ENCODE measurements at regions not wholly inside any gene's neighbourhood (a gene's known extent, or its start where the extent isn't known, plus 50 kb on each side); places are given as distances from the start of the nearest gene placed in this dataset.

DNA sequence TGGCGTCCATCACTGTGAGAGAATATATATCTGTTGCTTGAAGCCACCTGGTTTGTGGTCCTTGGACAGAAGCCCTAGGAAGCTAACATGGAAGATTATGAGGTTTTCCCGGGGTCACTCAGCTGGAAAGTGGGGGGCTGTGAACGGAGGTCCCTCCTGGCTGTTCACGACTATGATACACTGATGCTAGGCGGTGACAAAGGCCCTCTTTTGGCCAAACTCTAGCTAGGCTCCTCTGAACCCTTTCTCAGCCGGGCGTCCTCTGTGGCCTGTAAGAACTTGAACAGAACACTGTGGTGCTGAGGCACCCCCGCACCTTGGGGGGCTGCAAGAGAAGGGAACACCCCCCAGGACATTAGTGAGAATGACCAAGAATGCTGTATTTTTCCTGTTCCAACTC, 164.6 kb downstream of the TFCP2L1 start:
- Histone ChIP-seq H3K27me3 (no peaks in the 10 kb centered on the region), H3K36me3 (no peaks in the 10 kb centered on the region), H3K9me3 (no peaks in the 10 kb centered on the region), H3K4me3 (no peak overlapping the region), H3K27ac (no peak overlapping the region), H3K4me1 (no peaks in the 10 kb centered on the region)
- intact Hi-C loops (cut with DNase I; ENCODE audit: low total_unique reads), result no loop called here
- in situ Hi-C loops (cut with MboI; ENCODE audit: low pct_ligation_motif_present in 1 of 4, low pct_unique_long_range_greater_than_20kb in 1 of 4, low sequenced_read_pairs in 3 of 4), result loop anchor here in 1 of 4 donors (25.0 kb wide), 1 partner anchor 192 kb away; no protein-coding TSS in a partner anchor
- DNase-seq, result no peak
- WGBS, 2 donors (ENCODE audit: low coverage in 1 of 2), result 33 to 85% methylated on average over 1 to 8 of the region's 8 CpGs
- TF ChIP-seq EP300 (IDR thresholded peaks at IDR 0.05; ENCODE audit: low read depth), result no peak
- TF ChIP-seq POLR2AphosphoS5 (IDR thresholded peaks at IDR 0.05), result no peak
- TF ChIP-seq, protein P1, sequence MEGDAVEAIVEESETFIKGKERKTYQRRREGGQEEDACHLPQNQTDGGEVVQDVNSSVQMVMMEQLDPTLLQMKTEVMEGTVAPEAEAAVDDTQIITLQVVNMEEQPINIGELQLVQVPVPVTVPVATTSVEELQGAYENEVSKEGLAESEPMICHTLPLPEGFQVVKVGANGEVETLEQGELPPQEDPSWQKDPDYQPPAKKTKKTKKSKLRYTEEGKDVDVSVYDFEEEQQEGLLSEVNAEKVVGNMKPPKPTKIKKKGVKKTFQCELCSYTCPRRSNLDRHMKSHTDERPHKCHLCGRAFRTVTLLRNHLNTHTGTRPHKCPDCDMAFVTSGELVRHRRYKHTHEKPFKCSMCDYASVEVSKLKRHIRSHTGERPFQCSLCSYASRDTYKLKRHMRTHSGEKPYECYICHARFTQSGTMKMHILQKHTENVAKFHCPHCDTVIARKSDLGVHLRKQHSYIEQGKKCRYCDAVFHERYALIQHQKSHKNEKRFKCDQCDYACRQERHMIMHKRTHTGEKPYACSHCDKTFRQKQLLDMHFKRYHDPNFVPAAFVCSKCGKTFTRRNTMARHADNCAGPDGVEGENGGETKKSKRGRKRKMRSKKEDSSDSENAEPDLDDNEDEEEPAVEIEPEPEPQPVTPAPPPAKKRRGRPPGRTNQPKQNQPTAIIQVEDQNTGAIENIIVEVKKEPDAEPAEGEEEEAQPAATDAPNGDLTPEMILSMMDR (IDR thresholded peaks at IDR 0.05), result no peak
- TF ChIP-seq POLR2A (IDR thresholded peaks at IDR 0.05), result no peak

DNA sequence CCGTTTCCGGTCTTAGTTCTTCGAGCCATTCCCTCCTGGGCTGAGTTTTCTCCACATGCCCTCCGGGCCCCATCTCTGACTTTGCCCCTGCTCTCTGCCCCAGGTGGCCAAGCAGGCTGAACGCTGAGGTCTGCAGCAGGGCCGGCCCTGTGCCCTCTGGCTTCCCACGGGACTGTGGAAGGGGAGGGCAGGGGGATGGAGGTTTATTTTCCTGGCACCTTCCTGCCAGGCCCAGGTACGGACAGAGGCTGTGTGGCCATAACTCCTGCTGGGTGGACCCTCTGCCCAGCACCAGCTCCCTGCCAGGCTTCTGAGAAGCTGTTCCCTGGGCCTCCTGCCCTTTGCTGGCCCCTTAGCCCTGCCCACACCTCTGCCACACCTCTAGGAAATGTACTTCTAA, 164.0 kb downstream of the TFCP2L1 start:
- TF ChIP-seq, protein P1 (IDR thresholded peaks at IDR 0.05), result no peak
- TF ChIP-seq POLR2A (IDR thresholded peaks at IDR 0.05), result no peak
- no peak for TF ChIP-seq EP300 (IDR thresholded peaks at IDR 0.05; ENCODE audit: low read depth)
- 73 to 74% methylated on average over 4 to 8 of the region's 8 CpGs for WGBS, 2 donors (ENCODE audit: low coverage in 1 of 2)
- no peaks in the 10 kb centered on the region for H3K36me3 ChIP-seq
- no peaks in the 10 kb centered on the region for H3K27me3 ChIP-seq
- H3K27ac ChIP-seq, result no peak overlapping the region
- no peak overlapping the region for H3K4me3 ChIP-seq
- in situ Hi-C loops (cut with MboI; ENCODE audit: low pct_ligation_motif_present in 1 of 4, low pct_unique_long_range_greater_than_20kb in 1 of 4, low sequenced_read_pairs in 3 of 4) (loop anchor here in 1 of 4 donors (25.0 kb wide), 1 partner anchor 191 kb away; no protein-coding TSS in a partner anchor), intact Hi-C loops (cut with DNase I; ENCODE audit: low total_unique reads) (no loop called here)
- no peak for DNase-seq
- H3K4me1 ChIP-seq, result no peaks in the 10 kb centered on the region
- H3K9me3 ChIP-seq, result no peaks in the 10 kb centered on the region

DNA sequence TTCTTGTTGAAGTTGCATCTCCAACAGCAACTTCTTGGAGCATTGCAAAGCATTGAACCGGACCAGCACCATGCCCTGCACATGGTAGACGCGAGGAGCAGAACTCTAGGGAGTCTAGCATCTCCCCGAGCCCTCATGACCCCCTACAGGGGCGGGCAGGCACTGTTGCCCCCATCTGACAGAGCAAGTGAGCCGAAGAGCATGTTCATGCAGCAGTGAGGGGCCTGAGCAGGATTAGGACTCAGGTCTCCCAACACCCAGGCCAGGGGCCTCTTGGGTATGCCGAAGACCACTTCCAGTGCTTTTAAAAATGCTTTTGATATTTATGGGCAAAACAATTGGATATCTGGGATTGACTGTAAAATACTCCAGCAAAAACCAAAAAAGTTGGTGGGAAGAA, 163.3 kb downstream of the TFCP2L1 start:
- H3K9me3 ChIP-seq, result no peaks in the 10 kb centered on the region
- intact Hi-C loops (cut with DNase I; ENCODE audit: low total_unique reads) (no loop called here), in situ Hi-C loops (cut with MboI; ENCODE audit: low pct_ligation_motif_present in 1 of 4, low pct_unique_long_range_greater_than_20kb in 1 of 4, low sequenced_read_pairs in 3 of 4) (loop anchor here in 1 of 4 donors (25.0 kb wide), 1 partner anchor 191 kb away; no protein-coding TSS in a partner anchor)
- H3K4me3 ChIP-seq, result no peak overlapping the region
- no peak for DNase-seq
- no peak for TF ChIP-seq POLR2AphosphoS5 (IDR thresholded peaks at IDR 0.05)
- no peak for TF ChIP-seq EP300 (IDR thresholded peaks at IDR 0.05; ENCODE audit: low read depth)
- no peak for TF ChIP-seq POLR2A (IDR thresholded peaks at IDR 0.05)
- TF ChIP-seq, protein P1 (IDR thresholded peaks at IDR 0.05), result no peak
- no peak overlapping the region for H3K27ac ChIP-seq
- WGBS, 2 donors (ENCODE audit: low coverage in 1 of 2), result 92% methylated on average over 6 of the region's 7 CpGs; no CpG with 5 or more reads in 1 of the 2 donors
- no peaks in the 10 kb centered on the region for H3K4me1 ChIP-seq
- no peaks in the 10 kb centered on the region for H3K27me3 ChIP-seq
- H3K36me3 ChIP-seq, result no peaks in the 10 kb centered on the region

DNA sequence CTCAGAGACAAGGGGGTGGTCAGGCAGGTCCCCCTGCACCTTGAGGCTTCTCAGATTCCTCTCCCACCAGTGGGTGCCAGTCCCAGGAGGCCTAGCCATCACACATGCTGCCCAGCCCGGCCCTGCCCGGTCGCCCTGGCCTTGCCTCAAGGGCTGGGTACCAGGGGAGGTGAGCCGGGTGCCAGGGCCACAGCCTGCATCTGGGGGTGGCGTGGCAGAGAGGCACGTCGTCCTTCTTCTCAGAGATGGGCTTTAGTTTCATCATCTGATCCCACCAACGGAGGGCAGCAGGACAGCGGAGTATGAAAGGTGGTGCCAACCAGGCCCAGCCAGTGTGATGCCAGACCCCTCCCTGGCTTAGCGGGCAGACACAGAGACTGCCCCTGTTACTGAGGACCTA, 161.7 kb downstream of the TFCP2L1 start:
- in situ Hi-C loops (cut with MboI; ENCODE audit: low pct_ligation_motif_present in 1 of 4, low pct_unique_long_range_greater_than_20kb in 1 of 4, low sequenced_read_pairs in 3 of 4) (loop anchor here in 1 of 4 donors (25.0 kb wide), 1 partner anchor 189 kb away; no protein-coding TSS in a partner anchor), intact Hi-C loops (cut with DNase I; ENCODE audit: low total_unique reads) (no loop called here)
- Histone ChIP-seq H3K36me3 (no peaks in the 10 kb centered on the region), H3K27me3 (no peaks in the 10 kb centered on the region), H3K4me1 (peaks cover 0 to 2% (median under 1%) of the 10 kb centered on the region in 4 donors), H3K9me3 (no peaks in the 10 kb centered on the region), H3K4me3 (no peak overlapping the region), H3K27ac (no peak overlapping the region)
- DNase-seq, result no peak
- no peak for TF ChIP-seq EP300 (IDR thresholded peaks at IDR 0.05; ENCODE audit: low read depth)
- no peak for TF ChIP-seq POLR2A (IDR thresholded peaks at IDR 0.05)
- TF ChIP-seq, protein P1 (IDR thresholded peaks at IDR 0.05), result no peak
- TF ChIP-seq POLR2AphosphoS5 (IDR thresholded peaks at IDR 0.05), result no peak
- WGBS, 2 donors (ENCODE audit: low coverage in 1 of 2), result 90% methylated on average over 9 of the region's 10 CpGs; no CpG with 5 or more reads in 1 of the 2 donors
